Tibial nerve (tissue), 4 donors: ENCODE measurements at regions not wholly inside any gene's neighbourhood (a gene's known extent, or its start where the extent isn't known, plus 50 kb on each side); places are given as distances from the start of the nearest gene placed in this dataset.

Experiments used
- CTCF ChIP-seq, 5 experiments: fragments of 200-600 bp in 3 of 5; fragments of 450-650 bp in 2 of 5; sonication (generic) in 3 of 5; IDR thresholded peaks; one replicate each; pipeline ENCODE4 v1.5.1; 2016 to 2019; ENCODE audit warnings: antibody characterized with exemption in 5 of 5, mild to moderate bottlenecking in 3 of 5, moderate library complexity in 2 of 5
- EP300 ChIP-seq, 2 donors: sonication (generic); formaldehyde crosslinking; IDR thresholded peaks; one replicate each; pipeline ENCODE4 v1.6.1; 2017; ENCODE audit warnings: antibody characterized with exemption in 2 of 2, mild to moderate bottlenecking in 1 of 2
- POLR2A ChIP-seq, 2 donors: fragments of 450-650 bp; IDR thresholded peaks; one replicate each; pipeline ENCODE4 v1.6.1; 2017; ENCODE audit warnings: antibody characterized with exemption in 2 of 2, mild to moderate bottlenecking in 2 of 2, moderate library complexity in 2 of 2

- no peak for TF ChIP-seq CTCF (IDR thresholded peaks at IDR 0.05)
- TF ChIP-seq EP300 (IDR thresholded peaks at IDR 0.05): no peak
- no peak for TF ChIP-seq POLR2A (IDR thresholded peaks at IDR 0.05)
Measured at GRCh38 chr6:51241376-51241775, 422.7 kb downstream of the TFAP2B start.
